IMR-90 (cell line): ENCODE measurements at regions not wholly inside any gene's neighbourhood (a gene's known extent, or its start where the extent isn't known, plus 50 kb on each side); places are given as distances from the start of the nearest gene placed in this dataset.

Source experiments
- ATAC-seq: fragments of 200-7000 bp; cut with Tn5 transposase; 2 replicates; pipeline ENCODE4 v1.9.1; 2020; ENCODE audit warnings: low read depth, mild to moderate bottlenecking, moderate library complexity
- BruUV-seq: library from RNA; stranded (reverse); fragments of 400-500 nt; replicated peaks from 2 replicates; lab custom pipeline; 2021; lab: Mats Ljungman, UMichigan
- CTCF ChIA-PET: fragments of 300-600 bp; formaldehyde crosslinking; extraction: SDS; loops from one replicate; lab custom pipeline; 2021; ENCODE audit warnings: antibody characterized with exemption; lab: Yijun Ruan, JAX
- POLR2A ChIA-PET: fragments of 300-600 bp; sonication (Branson Sonifier 250); formaldehyde crosslinking; loops from one replicate; lab custom pipeline; 2022; ENCODE audit warnings: antibody characterized with exemption; ENCODE audit not compliant: unreplicated experiment; lab: Charles Lee
- DNase-seq: peaks from one replicate; pipeline ENCODE4 v3.0.0; 2013
- H2AFZ ChIP-seq: replicated peaks from 2 replicates; pipeline ENCODE3; 2013; ENCODE audit warnings: low read length, mild to moderate bottlenecking; ENCODE audit not compliant: poor library complexity
- H2AK5ac ChIP-seq: 2 replicates; pipeline ENCODE4 v1.6.1; 2013; ENCODE audit warnings: low read depth, low read length, inconsistent platforms
- H2AK9ac ChIP-seq: replicated peaks from 2 replicates; pipeline ENCODE3; 2013; ENCODE audit warnings: mild to moderate bottlenecking, low read depth, low read length, moderate library complexity; ENCODE audit not compliant: poor library complexity
- H2BK120ac ChIP-seq: 2 replicates; pipeline ENCODE4 v1.6.1; 2013; ENCODE audit warnings: low read depth, low read length, inconsistent platforms
- H2BK15ac ChIP-seq: 3 replicates; pipeline ENCODE4 v1.6.1; 2013; ENCODE audit warnings: low read depth, low read length, inconsistent platforms
- H2BK20ac ChIP-seq: 2 replicates; pipeline ENCODE4 v1.6.1; 2013; ENCODE audit warnings: low read depth, mild to moderate bottlenecking, inconsistent platforms, low read length, moderate library complexity
- H2BK5ac ChIP-seq: 2 replicates; pipeline ENCODE4 v1.6.1; 2013; ENCODE audit warnings: mild to moderate bottlenecking, low read depth, low read length, inconsistent platforms; ENCODE audit not compliant: poor library complexity, severe bottlenecking
- H3K14ac ChIP-seq: replicated peaks from 2 replicates; pipeline ENCODE4 v1.6.1; 2013; ENCODE audit warnings: low read depth, low read length, inconsistent platforms
- H3K18ac ChIP-seq: 2 replicates; pipeline ENCODE4 v1.6.1; 2013; ENCODE audit warnings: low read depth, low read length, control low read depth
- H3K23ac ChIP-seq: 2 replicates; pipeline ENCODE4 v1.6.1; 2013; ENCODE audit warnings: low read depth, low read length, inconsistent platforms
- H3K27ac ChIP-seq: 2 replicates; pipeline ENCODE4 v1.5.1; 2013; ENCODE audit warnings: mild to moderate bottlenecking, control low read depth, low read length; ENCODE audit not compliant: insufficient read depth
- H3K27me3 ChIP-seq: 2 replicates; pipeline ENCODE4 v1.6.1; 2013; ENCODE audit warnings: low read length; ENCODE audit not compliant: control insufficient read depth, insufficient read depth
- H3K36me3 ChIP-seq: 2 replicates; pipeline ENCODE4 v1.6.1; 2013; ENCODE audit warnings: low read length, mixed read lengths; ENCODE audit not compliant: control insufficient read depth, insufficient read depth
- H3K4ac ChIP-seq: 2 replicates; pipeline ENCODE4 v1.6.1; 2013; ENCODE audit warnings: low read depth, low read length, inconsistent platforms
- H3K4me1 ChIP-seq: 2 replicates; pipeline ENCODE4 v1.6.1; 2013; ENCODE audit warnings: low read length, mixed read lengths; ENCODE audit not compliant: control insufficient read depth, insufficient read depth
- H3K4me2 ChIP-seq: 2 replicates; pipeline ENCODE4 v1.6.1; 2013; ENCODE audit warnings: low read depth, mild to moderate bottlenecking, control low read depth, low read length, moderate library complexity
- H3K4me3 ChIP-seq: 2 replicates; pipeline ENCODE4 v1.5.1; 2013; ENCODE audit warnings: low read depth, mild to moderate bottlenecking, control low read depth, low read length, moderate library complexity; ENCODE audit not compliant: insufficient read depth
- H3K56ac ChIP-seq: 2 replicates; pipeline ENCODE4 v1.6.1; 2013; ENCODE audit warnings: low read length, inconsistent platforms; ENCODE audit not compliant: insufficient read depth; ENCODE audit errors: extremely low read depth
- H3K79me1 ChIP-seq, 2 experiments: 2 replicates each; pipeline ENCODE4 v1.6.1; 2013; ENCODE audit warnings: low read length in 2 of 2, inconsistent platforms in 1 of 2, low read depth in 1 of 2
- H3K9ac ChIP-seq: 2 replicates; pipeline ENCODE4 v1.6.1; 2013; ENCODE audit warnings: low read depth, low read length, control low read depth
- H3K9me1 ChIP-seq: 2 replicates; pipeline ENCODE4 v1.6.1; 2013; ENCODE audit warnings: low read length, inconsistent platforms; ENCODE audit not compliant: insufficient read depth
- H3K9me3 ChIP-seq: 2 replicates; pipeline ENCODE4 v1.6.1; 2013; ENCODE audit warnings: low read length; ENCODE audit not compliant: control insufficient read depth, insufficient read depth
- H4K20me1 ChIP-seq: 2 replicates; pipeline ENCODE4 v1.6.1; 2013; ENCODE audit warnings: low read length, inconsistent platforms; ENCODE audit not compliant: insufficient read depth
- H4K5ac ChIP-seq: 2 replicates; pipeline ENCODE4 v1.6.1; 2013; ENCODE audit warnings: mild to moderate bottlenecking, low read depth, low read length, control low read depth
- H4K8ac ChIP-seq, 2 experiments: 2 replicates each; pipeline ENCODE4 v1.6.1; 2013; ENCODE audit warnings: low read depth in 2 of 2, low read length in 2 of 2, control low read depth in 1 of 2, inconsistent platforms in 1 of 2
- H4K91ac ChIP-seq: 2 replicates; pipeline ENCODE4 v1.6.1; 2013; ENCODE audit warnings: low read depth, low read length, inconsistent platforms; ENCODE audit not compliant: insufficient read depth
- BHLHE40 ChIP-seq: fragments of 150-350 bp; IDR thresholded peaks from 2 replicates; pipeline ENCODE4 v1.6.1; 2016; ENCODE audit warnings: mild to moderate bottlenecking, low read depth, low read length
- ELK1 ChIP-seq: fragments of 150-350 bp; IDR thresholded peaks from 2 replicates; pipeline ENCODE4 v1.6.1; 2016; ENCODE audit warnings: low read depth, mild to moderate bottlenecking, low read length, moderate library complexity, borderline replicate concordance
- FOS ChIP-seq: fragments of 150-350 bp; IDR thresholded peaks from 2 replicates; pipeline ENCODE4 v1.6.1; 2016; ENCODE audit warnings: low read depth, low read length
- MAZ ChIP-seq: IDR thresholded peaks from 2 replicates; pipeline ENCODE4 v1.6.1; 2012; ENCODE audit warnings: low read depth, mild to moderate bottlenecking, low read length, improper control_type of control experiment, moderate library complexity, borderline replicate concordance
- MXI1 ChIP-seq: IDR thresholded peaks from 2 replicates; pipeline ENCODE4 v1.6.1; 2012; ENCODE audit warnings: low read depth, mild to moderate bottlenecking, low read length, moderate library complexity, borderline replicate concordance
- POLR2A ChIP-seq: IDR thresholded peaks from 2 replicates; pipeline ENCODE4 v1.6.1; 2012; ENCODE audit warnings: mild to moderate bottlenecking, low read depth, low read length
- RFX5 ChIP-seq: IDR thresholded peaks from 2 replicates; pipeline ENCODE4 v1.8.0; 2012; ENCODE audit warnings: low read depth, mild to moderate bottlenecking, low read length, moderate library complexity
- WGBS, 2 experiments: methylation state at CpG; one replicate each; pipeline versions ENCODE4 v1.1.5 to v1.1.7; 2013; ENCODE audit warnings: missing lambda C conversion rate in 2 of 2; ENCODE audit not compliant: insufficient read length in 1 of 2; ENCODE audit errors: extremely low coverage in 2 of 2; 5-methylcytosine and 5-hydroxymethylcytosine counted together
- dilution Hi-C: fragments of 300-500 bp; cut with HindIII; formaldehyde crosslinking; loops from one replicate; pipeline ENCODE4 v1.14.3; 2018; ENCODE audit warnings: low sequenced_read_pairs; ENCODE audit not compliant: unreplicated experiment
- in situ Hi-C: fragments of 300-500 bp; cut with MboI; formaldehyde crosslinking; loops from 3 replicates; pipeline ENCODE4 v1.14.3; 2019; ENCODE audit warnings: low sequenced_read_pairs, inconsistent platforms, mixed read lengths
- intact Hi-C: fragments of 100-400 bp; cut with micrococcal nuclease; formaldehyde crosslinking; loops from 2 replicates; pipeline ENCODE4 v1.10.0; 2022
- TF ChIP-seq, protein P1 (sequence below): fragments of 150-350 bp; IDR thresholded peaks from 2 replicates; pipeline ENCODE4 v1.6.1; 2017; ENCODE audit warnings: mild to moderate bottlenecking, antibody characterized with exemption, low read length, low read depth

GRCh38 chr3:181572432-181572831, 139.3 kb upstream of the SOX2 start:
- no peak overlapping the region for H3K56ac ChIP-seq
- H3K9me1 ChIP-seq, result no peaks in the 10 kb centered on the region
- H4K91ac ChIP-seq, result no peak overlapping the region
- no peak overlapping the region for H4K8ac ChIP-seq
- no peak overlapping the region for H2BK15ac ChIP-seq
- intact Hi-C loops, result no loop called here
- peaks cover 4% of the 10 kb centered on the region for H3K9me3 ChIP-seq
- no CpG with 5 or more reads among the region's 2 CpGs for WGBS, 2 experiments
- H3K4ac ChIP-seq, result no peak overlapping the region
- in situ Hi-C loops, result no loop called here
- H3K14ac ChIP-seq, result no peak overlapping the region
- H3K4me2 ChIP-seq, result no peak overlapping the region
- ATAC-seq, result no peak
- H2AK9ac ChIP-seq, result no peak overlapping the region
- ChIA-PET POLR2A (no interaction called here), CTCF (no interaction called here)
- DNase-seq, result no peak
- H2BK120ac ChIP-seq, result no peak overlapping the region
- H4K5ac ChIP-seq, result no peak overlapping the region
- dilution Hi-C loops, result no loop called here
- H4K20me1 ChIP-seq, result no peaks in the 10 kb centered on the region
- no peak overlapping the region for H3K18ac ChIP-seq
- no peak overlapping the region for H2BK5ac ChIP-seq
- H3K27me3 ChIP-seq, result no peaks in the 10 kb centered on the region
- no peak overlapping the region for H2AFZ ChIP-seq
- H3K4me3 ChIP-seq, result no peak overlapping the region
- H3K36me3 ChIP-seq, result no peaks in the 10 kb centered on the region
- H3K79me1 ChIP-seq, result no peaks in the 10 kb centered on the region
- H3K4me1 ChIP-seq, result no peaks in the 10 kb centered on the region
- no TSS peak for BruUV-seq
- no peak overlapping the region for H2BK20ac ChIP-seq
- no peak overlapping the region for H2AK5ac ChIP-seq
- no peak overlapping the region for H3K9ac ChIP-seq
- TF ChIP-seq BHLHE40, result no peak
- TF ChIP-seq RFX5, result no peak
- TF ChIP-seq FOS, result no peak
- TF ChIP-seq, protein P1, sequence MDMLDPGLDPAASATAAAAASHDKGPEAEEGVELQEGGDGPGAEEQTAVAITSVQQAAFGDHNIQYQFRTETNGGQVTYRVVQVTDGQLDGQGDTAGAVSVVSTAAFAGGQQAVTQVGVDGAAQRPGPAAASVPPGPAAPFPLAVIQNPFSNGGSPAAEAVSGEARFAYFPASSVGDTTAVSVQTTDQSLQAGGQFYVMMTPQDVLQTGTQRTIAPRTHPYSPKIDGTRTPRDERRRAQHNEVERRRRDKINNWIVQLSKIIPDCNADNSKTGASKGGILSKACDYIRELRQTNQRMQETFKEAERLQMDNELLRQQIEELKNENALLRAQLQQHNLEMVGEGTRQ, result no peak
- TF ChIP-seq POLR2A, result no peak
- no peak for TF ChIP-seq MAZ
- no peak for TF ChIP-seq ELK1
- TF ChIP-seq MXI1, result no peak
- no peak overlapping the region for H3K27ac ChIP-seq
- no peak overlapping the region for H3K23ac ChIP-seq
